ENCODE measurements at regions not wholly inside any gene's neighbourhood (a gene's known extent, or its start where the extent isn't known, plus 50 kb on each side); places are given as distances from the start of the nearest gene placed in this dataset.

DNA sequence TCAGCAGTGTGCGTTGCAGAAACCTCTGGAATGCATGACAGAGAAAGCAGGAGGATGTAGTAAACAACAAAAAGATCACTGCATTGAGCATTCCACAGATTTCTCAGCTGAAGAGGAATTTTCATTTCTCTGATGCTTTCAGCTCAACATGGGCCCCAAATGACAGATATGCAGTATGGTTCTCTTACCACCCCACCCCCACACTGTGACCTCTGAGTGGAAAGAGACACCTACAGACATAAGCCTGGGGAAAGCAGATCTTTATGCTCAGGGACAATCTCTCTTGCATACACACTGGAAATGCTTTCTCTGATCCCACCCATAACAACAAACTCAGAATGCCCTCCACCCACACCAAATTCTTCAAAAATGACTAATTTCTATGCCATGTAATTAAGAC lies 983.7 kb upstream of the LCORL start:
- Histone ChIP-seq H3K9me3 (peaks cover 0 to 6% (median 0%) of the 10 kb centered on the region in 3 donors), H3K36me3 (no peaks in the 10 kb centered on the region), H3K4me1 (no peaks in the 10 kb centered on the region), H3K4me3 (no peak overlapping the region), H3K27me3 (no peaks in the 10 kb centered on the region), H3K27ac (no peak overlapping the region)
- intact Hi-C loops (cut with DNase I): no loop called here
- DNase-seq: no peak
- 37 to 46% methylated on average over 1 of the region's 1 CpG for WGBS, 2 donors
- no peak for TF ChIP-seq POLR2A (IDR thresholded peaks at IDR 0.05)
- TF ChIP-seq, protein P1, sequence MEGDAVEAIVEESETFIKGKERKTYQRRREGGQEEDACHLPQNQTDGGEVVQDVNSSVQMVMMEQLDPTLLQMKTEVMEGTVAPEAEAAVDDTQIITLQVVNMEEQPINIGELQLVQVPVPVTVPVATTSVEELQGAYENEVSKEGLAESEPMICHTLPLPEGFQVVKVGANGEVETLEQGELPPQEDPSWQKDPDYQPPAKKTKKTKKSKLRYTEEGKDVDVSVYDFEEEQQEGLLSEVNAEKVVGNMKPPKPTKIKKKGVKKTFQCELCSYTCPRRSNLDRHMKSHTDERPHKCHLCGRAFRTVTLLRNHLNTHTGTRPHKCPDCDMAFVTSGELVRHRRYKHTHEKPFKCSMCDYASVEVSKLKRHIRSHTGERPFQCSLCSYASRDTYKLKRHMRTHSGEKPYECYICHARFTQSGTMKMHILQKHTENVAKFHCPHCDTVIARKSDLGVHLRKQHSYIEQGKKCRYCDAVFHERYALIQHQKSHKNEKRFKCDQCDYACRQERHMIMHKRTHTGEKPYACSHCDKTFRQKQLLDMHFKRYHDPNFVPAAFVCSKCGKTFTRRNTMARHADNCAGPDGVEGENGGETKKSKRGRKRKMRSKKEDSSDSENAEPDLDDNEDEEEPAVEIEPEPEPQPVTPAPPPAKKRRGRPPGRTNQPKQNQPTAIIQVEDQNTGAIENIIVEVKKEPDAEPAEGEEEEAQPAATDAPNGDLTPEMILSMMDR (IDR thresholded peaks at IDR 0.05): no peak

- Histone ChIP-seq H3K4me3 (no peak overlapping the region), H3K36me3 (no peaks in the 10 kb centered on the region), H3K27ac (no peak overlapping the region), H3K9me3 (peaks cover 0 to 6% (median 0%) of the 10 kb centered on the region in 3 donors), H3K27me3 (no peaks in the 10 kb centered on the region), H3K4me1 (no peaks in the 10 kb centered on the region)
- DNase-seq: no peak
- TF ChIP-seq, protein P1 (IDR thresholded peaks at IDR 0.05): no peak
- no peak for TF ChIP-seq POLR2A (IDR thresholded peaks at IDR 0.05)
- intact Hi-C loops (cut with DNase I): no loop called here
- WGBS, 2 donors: 75 to 80% methylated on average over 4 of the region's 4 CpGs
Measured at GRCh38 chr4:19002170-19002569, 980.6 kb upstream of the LCORL start.

DNA sequence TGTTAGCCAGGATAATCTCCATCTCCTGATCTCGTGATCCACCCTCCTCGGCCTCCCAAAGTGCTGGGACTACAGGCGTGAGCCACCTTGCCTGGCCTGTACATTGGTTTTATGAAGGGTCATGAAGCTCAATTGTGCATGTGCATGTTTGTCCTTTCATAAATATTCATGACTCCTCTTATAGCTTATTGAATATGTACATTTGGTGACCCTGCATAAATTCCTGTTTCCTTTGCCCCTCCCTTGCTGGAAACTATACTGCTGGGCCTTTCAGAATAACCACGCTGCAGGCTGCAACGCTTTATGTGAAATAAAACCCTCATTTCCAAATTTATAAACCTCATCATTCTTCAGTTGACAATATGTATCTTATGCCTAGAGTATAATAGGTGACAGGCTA lies 978.0 kb upstream of the LCORL start:
- Histone ChIP-seq H3K27me3 (no peaks in the 10 kb centered on the region), H3K36me3 (no peaks in the 10 kb centered on the region), H3K4me3 (no peak overlapping the region), H3K9me3 (peaks cover 0 to 6% (median 0%) of the 10 kb centered on the region in 3 donors), H3K4me1 (no peaks in the 10 kb centered on the region), H3K27ac (no peak overlapping the region)
- WGBS, 2 donors: 87 to 88% methylated on average over 5 of the region's 5 CpGs
- DNase-seq: no peak
- intact Hi-C loops (cut with DNase I): no loop called here
- TF ChIP-seq, protein P1 (IDR thresholded peaks at IDR 0.05): no peak
- no peak for TF ChIP-seq POLR2A (IDR thresholded peaks at IDR 0.05)

DNA sequence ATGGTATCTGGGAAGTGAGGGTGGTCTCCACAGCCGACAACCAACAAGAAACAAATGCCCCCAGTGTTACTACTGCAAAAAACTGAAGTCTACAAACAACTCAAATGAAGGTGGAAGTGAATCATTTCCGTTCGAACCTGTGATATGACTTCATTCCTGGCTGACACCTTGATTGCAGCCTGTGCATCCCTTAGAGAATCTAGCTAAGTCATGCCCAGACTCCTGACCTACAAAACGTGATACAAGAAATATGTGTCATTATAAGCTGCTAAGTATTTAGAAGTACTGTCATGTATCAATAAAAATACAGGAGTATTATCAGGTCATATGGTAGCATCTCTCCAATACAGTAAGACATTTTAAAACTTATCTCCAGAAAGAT lies 959.7 kb upstream of the LCORL start:
- no peaks in the 10 kb centered on the region for H3K9me3 ChIP-seq
- intact Hi-C loops (cut with DNase I): no loop called here
- 57 to 73% methylated on average over 4 of the region's 4 CpGs for WGBS, 2 donors
- no peaks in the 10 kb centered on the region for H3K36me3 ChIP-seq
- no peak overlapping the region for H3K27ac ChIP-seq
- no peaks in the 10 kb centered on the region for H3K4me1 ChIP-seq
- H3K4me3 ChIP-seq: no peak overlapping the region
- TF ChIP-seq POLR2A (IDR thresholded peaks at IDR 0.05): no peak
- TF ChIP-seq, protein P1 (IDR thresholded peaks at IDR 0.05): no peak
- DNase-seq: no peak
- no peaks in the 10 kb centered on the region for H3K27me3 ChIP-seq

DNA sequence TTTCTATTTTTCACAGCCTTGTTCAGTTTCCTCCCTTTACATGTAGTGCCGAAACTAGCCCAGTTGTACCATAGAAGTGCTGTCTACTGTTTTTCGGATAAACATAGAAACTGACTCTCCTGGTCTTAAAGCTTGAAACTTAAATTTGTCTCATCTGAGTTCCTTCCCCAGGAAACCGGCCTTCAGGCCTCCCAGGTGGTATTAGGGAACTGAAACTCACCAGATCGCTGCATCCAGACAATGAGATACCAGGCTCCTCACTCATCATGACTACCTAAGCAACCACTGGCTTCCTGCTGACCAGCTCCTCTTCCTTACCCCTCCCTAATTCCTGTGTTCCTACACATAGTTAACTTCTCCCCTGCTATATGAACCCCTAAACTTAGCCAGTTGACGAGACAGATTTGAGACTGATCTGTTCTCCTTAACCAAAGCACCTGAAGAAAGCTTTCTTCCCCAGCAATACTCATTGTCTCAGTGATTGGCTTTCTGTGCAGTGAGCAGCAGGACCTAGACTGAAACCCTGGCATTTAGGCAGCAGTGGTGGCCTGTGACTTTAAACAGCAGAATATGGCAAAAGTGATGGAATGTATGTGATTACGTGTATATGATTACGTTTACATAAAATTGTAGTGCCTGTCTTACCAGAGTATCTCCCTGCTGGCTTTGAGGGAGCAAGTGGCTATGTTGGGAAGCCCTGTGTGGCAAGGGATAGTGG lies 959.1 kb upstream of the LCORL start:
- no peak for DNase-seq

More for the DNA sequence above, 959.1 kb upstream of the LCORL start:
- Histone ChIP-seq H3K36me3 (no peaks in the 10 kb centered on the region), H3K27ac (no peak overlapping the region), H3K27me3 (no peaks in the 10 kb centered on the region), H3K4me3 (no peak overlapping the region), H3K4me1 (no peaks in the 10 kb centered on the region), H3K9me3 (no peaks in the 10 kb centered on the region)
- TF ChIP-seq, protein P1 (IDR thresholded peaks at IDR 0.05): no peak
- no peak for TF ChIP-seq POLR2A (IDR thresholded peaks at IDR 0.05)
- 61 to 79% methylated on average over 7 of the region's 7 CpGs for WGBS, 2 donors
- intact Hi-C loops (cut with DNase I): no loop called here

All from esophagus squamous epithelium (tissue), 5 donors.